IMR-90 (cell line): ENCODE measurements at regions not wholly inside any gene's neighbourhood (a gene's known extent, or its start where the extent isn't known, plus 50 kb on each side); places are given as distances from the start of the nearest gene placed in this dataset.

ENCODE experiments used
- ATAC-seq: fragments of 200-7000 bp; cut with Tn5 transposase; 2 replicates; pipeline ENCODE4 v1.9.1; 2020; ENCODE audit warnings: low read depth, mild to moderate bottlenecking, moderate library complexity
- BruUV-seq: library from RNA; stranded (reverse); fragments of 400-500 nt; replicated peaks from 2 replicates; lab custom pipeline; 2021; lab: Mats Ljungman, UMichigan
- CTCF ChIA-PET: fragments of 300-600 bp; formaldehyde crosslinking; extraction: SDS; loops from one replicate; lab custom pipeline; 2021; ENCODE audit warnings: antibody characterized with exemption; lab: Yijun Ruan, JAX
- POLR2A ChIA-PET: fragments of 300-600 bp; sonication (Branson Sonifier 250); formaldehyde crosslinking; loops from one replicate; lab custom pipeline; 2022; ENCODE audit warnings: antibody characterized with exemption; ENCODE audit not compliant: unreplicated experiment; lab: Charles Lee
- DNase-seq: peaks from one replicate; pipeline ENCODE4 v3.0.0; 2013
- H2AFZ ChIP-seq: replicated peaks from 2 replicates; pipeline ENCODE3; 2013; ENCODE audit warnings: low read length, mild to moderate bottlenecking; ENCODE audit not compliant: poor library complexity
- H2AK5ac ChIP-seq: 2 replicates; pipeline ENCODE4 v1.6.1; 2013; ENCODE audit warnings: low read depth, low read length, inconsistent platforms
- H2AK9ac ChIP-seq: replicated peaks from 2 replicates; pipeline ENCODE3; 2013; ENCODE audit warnings: mild to moderate bottlenecking, low read depth, low read length, moderate library complexity; ENCODE audit not compliant: poor library complexity
- H2BK120ac ChIP-seq: 2 replicates; pipeline ENCODE4 v1.6.1; 2013; ENCODE audit warnings: low read depth, low read length, inconsistent platforms
- H2BK15ac ChIP-seq: 3 replicates; pipeline ENCODE4 v1.6.1; 2013; ENCODE audit warnings: low read depth, low read length, inconsistent platforms
- H2BK20ac ChIP-seq: 2 replicates; pipeline ENCODE4 v1.6.1; 2013; ENCODE audit warnings: low read depth, mild to moderate bottlenecking, inconsistent platforms, low read length, moderate library complexity
- H2BK5ac ChIP-seq: 2 replicates; pipeline ENCODE4 v1.6.1; 2013; ENCODE audit warnings: mild to moderate bottlenecking, low read depth, low read length, inconsistent platforms; ENCODE audit not compliant: poor library complexity, severe bottlenecking
- H3K14ac ChIP-seq: replicated peaks from 2 replicates; pipeline ENCODE4 v1.6.1; 2013; ENCODE audit warnings: low read depth, low read length, inconsistent platforms
- H3K18ac ChIP-seq: 2 replicates; pipeline ENCODE4 v1.6.1; 2013; ENCODE audit warnings: low read depth, low read length, control low read depth
- H3K23ac ChIP-seq: 2 replicates; pipeline ENCODE4 v1.6.1; 2013; ENCODE audit warnings: low read depth, low read length, inconsistent platforms
- H3K27ac ChIP-seq: 2 replicates; pipeline ENCODE4 v1.5.1; 2013; ENCODE audit warnings: mild to moderate bottlenecking, control low read depth, low read length; ENCODE audit not compliant: insufficient read depth
- H3K27me3 ChIP-seq: 2 replicates; pipeline ENCODE4 v1.6.1; 2013; ENCODE audit warnings: low read length; ENCODE audit not compliant: control insufficient read depth, insufficient read depth
- H3K36me3 ChIP-seq: 2 replicates; pipeline ENCODE4 v1.6.1; 2013; ENCODE audit warnings: low read length, mixed read lengths; ENCODE audit not compliant: control insufficient read depth, insufficient read depth
- H3K4ac ChIP-seq: 2 replicates; pipeline ENCODE4 v1.6.1; 2013; ENCODE audit warnings: low read depth, low read length, inconsistent platforms
- H3K4me1 ChIP-seq: 2 replicates; pipeline ENCODE4 v1.6.1; 2013; ENCODE audit warnings: low read length, mixed read lengths; ENCODE audit not compliant: control insufficient read depth, insufficient read depth
- H3K4me2 ChIP-seq: 2 replicates; pipeline ENCODE4 v1.6.1; 2013; ENCODE audit warnings: low read depth, mild to moderate bottlenecking, control low read depth, low read length, moderate library complexity
- H3K4me3 ChIP-seq: 2 replicates; pipeline ENCODE4 v1.5.1; 2013; ENCODE audit warnings: low read depth, mild to moderate bottlenecking, control low read depth, low read length, moderate library complexity; ENCODE audit not compliant: insufficient read depth
- H3K56ac ChIP-seq: 2 replicates; pipeline ENCODE4 v1.6.1; 2013; ENCODE audit warnings: low read length, inconsistent platforms; ENCODE audit not compliant: insufficient read depth; ENCODE audit errors: extremely low read depth
- H3K79me1 ChIP-seq, 2 experiments: 2 replicates each; pipeline ENCODE4 v1.6.1; 2013; ENCODE audit warnings: low read length in 2 of 2, inconsistent platforms in 1 of 2, low read depth in 1 of 2
- H3K9ac ChIP-seq: 2 replicates; pipeline ENCODE4 v1.6.1; 2013; ENCODE audit warnings: low read depth, low read length, control low read depth
- H3K9me1 ChIP-seq: 2 replicates; pipeline ENCODE4 v1.6.1; 2013; ENCODE audit warnings: low read length, inconsistent platforms; ENCODE audit not compliant: insufficient read depth
- H3K9me3 ChIP-seq: 2 replicates; pipeline ENCODE4 v1.6.1; 2013; ENCODE audit warnings: low read length; ENCODE audit not compliant: control insufficient read depth, insufficient read depth
- H4K20me1 ChIP-seq: 2 replicates; pipeline ENCODE4 v1.6.1; 2013; ENCODE audit warnings: low read length, inconsistent platforms; ENCODE audit not compliant: insufficient read depth
- H4K5ac ChIP-seq: 2 replicates; pipeline ENCODE4 v1.6.1; 2013; ENCODE audit warnings: mild to moderate bottlenecking, low read depth, low read length, control low read depth
- H4K8ac ChIP-seq, 2 experiments: 2 replicates each; pipeline ENCODE4 v1.6.1; 2013; ENCODE audit warnings: low read depth in 2 of 2, low read length in 2 of 2, control low read depth in 1 of 2, inconsistent platforms in 1 of 2
- H4K91ac ChIP-seq: 2 replicates; pipeline ENCODE4 v1.6.1; 2013; ENCODE audit warnings: low read depth, low read length, inconsistent platforms; ENCODE audit not compliant: insufficient read depth
- FOS ChIP-seq: fragments of 150-350 bp; IDR thresholded peaks from 2 replicates; pipeline ENCODE4 v1.6.1; 2016; ENCODE audit warnings: low read depth, low read length
- POLR2A ChIP-seq: IDR thresholded peaks from 2 replicates; pipeline ENCODE4 v1.6.1; 2012; ENCODE audit warnings: mild to moderate bottlenecking, low read depth, low read length
- RFX5 ChIP-seq: IDR thresholded peaks from 2 replicates; pipeline ENCODE4 v1.8.0; 2012; ENCODE audit warnings: low read depth, mild to moderate bottlenecking, low read length, moderate library complexity
- SMC3 ChIP-seq: fragments of 150-350 bp; IDR thresholded peaks from 2 replicates; pipeline ENCODE4 v1.6.1; 2016; ENCODE audit warnings: low read depth, mild to moderate bottlenecking, antibody characterized with exemption, low read length, moderate library complexity
- WGBS, 2 experiments: methylation state at CpG; one replicate each; pipeline versions ENCODE4 v1.1.5 to v1.1.7; 2013; ENCODE audit warnings: missing lambda C conversion rate in 2 of 2; ENCODE audit not compliant: insufficient read length in 1 of 2; ENCODE audit errors: extremely low coverage in 2 of 2; 5-methylcytosine and 5-hydroxymethylcytosine counted together
- dilution Hi-C: fragments of 300-500 bp; cut with HindIII; formaldehyde crosslinking; loops from one replicate; pipeline ENCODE4 v1.14.3; 2018; ENCODE audit warnings: low sequenced_read_pairs; ENCODE audit not compliant: unreplicated experiment
- in situ Hi-C: fragments of 300-500 bp; cut with MboI; formaldehyde crosslinking; loops from 3 replicates; pipeline ENCODE4 v1.14.3; 2019; ENCODE audit warnings: low sequenced_read_pairs, inconsistent platforms, mixed read lengths
- intact Hi-C: fragments of 100-400 bp; cut with micrococcal nuclease; formaldehyde crosslinking; loops from 2 replicates; pipeline ENCODE4 v1.10.0; 2022
- TF ChIP-seq, protein P1 (sequence below): conservative IDR thresholded peaks from 2 replicates; pipeline ENCODE4 v1.5.1; 2012; ENCODE audit warnings: mild to moderate bottlenecking, low read depth, low read length, improper control_type of control experiment
- TF ChIP-seq, protein P2 (sequence below): fragments of 150-350 bp; IDR thresholded peaks from 2 replicates; pipeline ENCODE4 v1.6.1; 2017; ENCODE audit warnings: mild to moderate bottlenecking, antibody characterized with exemption, low read length, low read depth
- TF ChIP-seq, protein P3 (sequence below): fragments of 150-350 bp; IDR thresholded peaks from 2 replicates; pipeline ENCODE4 v1.6.1; 2016; ENCODE audit warnings: low read depth, mild to moderate bottlenecking, low read length, moderate library complexity, borderline replicate concordance

DNA sequence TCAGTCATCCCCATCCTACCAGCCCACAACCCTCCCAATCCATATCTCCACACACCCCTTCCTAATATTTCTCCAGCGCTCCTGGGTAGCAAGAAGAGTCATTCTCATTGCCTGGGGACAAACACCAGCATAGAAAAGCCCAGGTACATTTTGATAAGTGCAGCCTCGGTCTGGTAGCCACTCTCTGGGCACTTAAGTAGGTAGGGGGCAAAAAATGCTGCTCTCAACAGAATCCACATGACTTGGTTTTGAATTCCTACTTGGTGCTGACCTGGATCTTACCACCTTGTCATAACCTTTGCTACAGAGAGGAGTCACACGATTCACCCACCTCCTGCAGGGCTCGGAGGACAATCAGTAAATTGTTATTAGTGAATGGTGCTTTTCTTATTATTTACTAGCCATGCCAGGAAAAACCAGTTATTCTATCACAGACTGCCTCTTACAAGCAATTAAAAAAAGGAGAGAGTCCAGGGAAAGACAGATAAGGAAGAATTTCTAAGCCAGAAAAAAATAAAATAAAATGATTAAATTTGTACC is 249.1 kb downstream of the LY86 start:
- H3K4me1 ChIP-seq: peaks cover under 1% of the 10 kb centered on the region
- dilution Hi-C loops (no loop called here), intact Hi-C loops (no loop called here), in situ Hi-C loops (no loop called here)
- H3K79me1 ChIP-seq: no peaks in the 10 kb centered on the region
- no peak overlapping the region for H3K18ac ChIP-seq
- no peak for DNase-seq
- H3K27me3 ChIP-seq: peaks cover 9% of the 10 kb centered on the region
- no CpG with 5 or more reads among the region's 4 CpGs for WGBS, 2 experiments
- no peak overlapping the region for H3K9ac ChIP-seq
- H3K56ac ChIP-seq: no peak overlapping the region
- ChIA-PET CTCF (no interaction called here), POLR2A (no interaction called here)
- H2AFZ ChIP-seq: no peak overlapping the region
- no peak overlapping the region for H2AK9ac ChIP-seq
- H3K23ac ChIP-seq: no peak overlapping the region
- BruUV-seq: no TSS peak
- H3K4me3 ChIP-seq: no peak overlapping the region
- no peak for TF ChIP-seq FOS
- no peak for TF ChIP-seq SMC3
- TF ChIP-seq, protein P1, sequence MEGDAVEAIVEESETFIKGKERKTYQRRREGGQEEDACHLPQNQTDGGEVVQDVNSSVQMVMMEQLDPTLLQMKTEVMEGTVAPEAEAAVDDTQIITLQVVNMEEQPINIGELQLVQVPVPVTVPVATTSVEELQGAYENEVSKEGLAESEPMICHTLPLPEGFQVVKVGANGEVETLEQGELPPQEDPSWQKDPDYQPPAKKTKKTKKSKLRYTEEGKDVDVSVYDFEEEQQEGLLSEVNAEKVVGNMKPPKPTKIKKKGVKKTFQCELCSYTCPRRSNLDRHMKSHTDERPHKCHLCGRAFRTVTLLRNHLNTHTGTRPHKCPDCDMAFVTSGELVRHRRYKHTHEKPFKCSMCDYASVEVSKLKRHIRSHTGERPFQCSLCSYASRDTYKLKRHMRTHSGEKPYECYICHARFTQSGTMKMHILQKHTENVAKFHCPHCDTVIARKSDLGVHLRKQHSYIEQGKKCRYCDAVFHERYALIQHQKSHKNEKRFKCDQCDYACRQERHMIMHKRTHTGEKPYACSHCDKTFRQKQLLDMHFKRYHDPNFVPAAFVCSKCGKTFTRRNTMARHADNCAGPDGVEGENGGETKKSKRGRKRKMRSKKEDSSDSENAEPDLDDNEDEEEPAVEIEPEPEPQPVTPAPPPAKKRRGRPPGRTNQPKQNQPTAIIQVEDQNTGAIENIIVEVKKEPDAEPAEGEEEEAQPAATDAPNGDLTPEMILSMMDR: no peak
- no peak for TF ChIP-seq RFX5
- TF ChIP-seq, protein P2, sequence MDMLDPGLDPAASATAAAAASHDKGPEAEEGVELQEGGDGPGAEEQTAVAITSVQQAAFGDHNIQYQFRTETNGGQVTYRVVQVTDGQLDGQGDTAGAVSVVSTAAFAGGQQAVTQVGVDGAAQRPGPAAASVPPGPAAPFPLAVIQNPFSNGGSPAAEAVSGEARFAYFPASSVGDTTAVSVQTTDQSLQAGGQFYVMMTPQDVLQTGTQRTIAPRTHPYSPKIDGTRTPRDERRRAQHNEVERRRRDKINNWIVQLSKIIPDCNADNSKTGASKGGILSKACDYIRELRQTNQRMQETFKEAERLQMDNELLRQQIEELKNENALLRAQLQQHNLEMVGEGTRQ: no peak
- TF ChIP-seq POLR2A: no peak
- TF ChIP-seq, protein P3, sequence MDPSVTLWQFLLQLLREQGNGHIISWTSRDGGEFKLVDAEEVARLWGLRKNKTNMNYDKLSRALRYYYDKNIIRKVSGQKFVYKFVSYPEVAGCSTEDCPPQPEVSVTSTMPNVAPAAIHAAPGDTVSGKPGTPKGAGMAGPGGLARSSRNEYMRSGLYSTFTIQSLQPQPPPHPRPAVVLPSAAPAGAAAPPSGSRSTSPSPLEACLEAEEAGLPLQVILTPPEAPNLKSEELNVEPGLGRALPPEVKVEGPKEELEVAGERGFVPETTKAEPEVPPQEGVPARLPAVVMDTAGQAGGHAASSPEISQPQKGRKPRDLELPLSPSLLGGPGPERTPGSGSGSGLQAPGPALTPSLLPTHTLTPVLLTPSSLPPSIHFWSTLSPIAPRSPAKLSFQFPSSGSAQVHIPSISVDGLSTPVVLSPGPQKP: no peak
- no peak overlapping the region for H4K8ac ChIP-seq
- no peaks in the 10 kb centered on the region for H4K20me1 ChIP-seq
- H2BK20ac ChIP-seq: no peak overlapping the region
- no peak overlapping the region for H4K5ac ChIP-seq
- no peaks in the 10 kb centered on the region for H3K36me3 ChIP-seq
- H2BK15ac ChIP-seq: no peak overlapping the region
- no peak overlapping the region for H2BK5ac ChIP-seq
- no peak overlapping the region for H2BK120ac ChIP-seq
- ATAC-seq: no peak
- H3K4ac ChIP-seq: no peak overlapping the region
- H4K91ac ChIP-seq: no peak overlapping the region
- H3K27ac ChIP-seq: no peak overlapping the region
- H3K4me2 ChIP-seq: no peak overlapping the region
- no peak overlapping the region for H2AK5ac ChIP-seq
- no peaks in the 10 kb centered on the region for H3K9me1 ChIP-seq
- H3K9me3 ChIP-seq: no peaks in the 10 kb centered on the region
- H3K14ac ChIP-seq: no peak overlapping the region
